H9 (cell line): ENCODE measurements at regions not wholly inside any gene's neighbourhood (a gene's known extent, or its start where the extent isn't known, plus 50 kb on each side); places are given as distances from the start of the nearest gene placed in this dataset.

Source experiments
- DNase-seq: peaks from one replicate; pipeline ENCODE4 v3.0.0-alpha.2; 2017
- H2AFZ ChIP-seq: one replicate; pipeline ENCODE4 v1.6.1; 2013; ENCODE audit warnings: mild to moderate bottlenecking, low read length, control low read depth, moderate library complexity
- H2AK5ac ChIP-seq: 2 replicates; pipeline ENCODE4 v1.6.1; 2013; ENCODE audit warnings: low read length, control low read depth, mixed read lengths; ENCODE audit not compliant: insufficient read length
- H2BK120ac ChIP-seq: one replicate; pipeline ENCODE4 v1.6.1; 2013; ENCODE audit warnings: low read depth, mild to moderate bottlenecking, low read length, control low read depth, inconsistent platforms; ENCODE audit not compliant: poor library complexity, severe bottlenecking
- H2BK12ac ChIP-seq: 2 replicates; pipeline ENCODE4 v1.6.1; 2013; ENCODE audit warnings: low read length, control low read depth, mixed read lengths, low read depth; ENCODE audit not compliant: insufficient read length
- H2BK15ac ChIP-seq: 2 replicates; pipeline ENCODE4 v1.6.1; 2013; ENCODE audit warnings: low read depth, low read length, control low read depth
- H2BK20ac ChIP-seq: one replicate; pipeline ENCODE4 v1.6.1; 2013; ENCODE audit warnings: low read depth, mild to moderate bottlenecking, low read length, control low read depth, inconsistent platforms; ENCODE audit not compliant: poor library complexity, severe bottlenecking
- H2BK5ac ChIP-seq: 2 replicates; pipeline ENCODE4 v1.6.1; 2013; ENCODE audit warnings: low read length, control low read depth, mixed read lengths; ENCODE audit not compliant: insufficient read length
- H3K14ac ChIP-seq: 2 replicates; pipeline ENCODE4 v1.6.1; 2013; ENCODE audit warnings: low read length, control low read depth; ENCODE audit not compliant: insufficient read depth
- H3K18ac ChIP-seq: 2 replicates; pipeline ENCODE4 v1.6.1; 2013; ENCODE audit warnings: low read depth, mild to moderate bottlenecking, mixed read lengths, low read length, control low read depth; ENCODE audit not compliant: insufficient read length
- H3K23ac ChIP-seq: 2 replicates; pipeline ENCODE4 v1.6.1; 2013; ENCODE audit warnings: low read length, control low read depth, mixed read lengths, low read depth; ENCODE audit not compliant: insufficient read length
- H3K23me2 ChIP-seq: 2 replicates; pipeline ENCODE4 v1.6.1; 2013; ENCODE audit warnings: low read depth, mild to moderate bottlenecking, mixed read lengths, low read length, control low read depth; ENCODE audit not compliant: insufficient read length, poor library complexity, severe bottlenecking
- H3K27ac ChIP-seq: 2 replicates; pipeline ENCODE4 v1.5.1; 2013; ENCODE audit warnings: low read length, control low read depth, mixed read lengths, low read depth; ENCODE audit not compliant: insufficient read length
- H3K27me3 ChIP-seq: 2 replicates; pipeline ENCODE4 v1.6.1; 2013; ENCODE audit warnings: low read length, control low read depth, inconsistent platforms; ENCODE audit not compliant: insufficient read depth
- H3K4ac ChIP-seq: 2 replicates; pipeline ENCODE4 v1.6.1; 2013; ENCODE audit warnings: low read depth, mild to moderate bottlenecking, control low read depth, inconsistent platforms, low read length, moderate library complexity
- H3K4me1 ChIP-seq: 2 replicates; pipeline ENCODE4 v1.6.1; 2013; ENCODE audit warnings: low read length, control low read depth, inconsistent platforms; ENCODE audit not compliant: insufficient read depth
- H3K4me2 ChIP-seq: 2 replicates; pipeline ENCODE4 v1.6.1; 2013; ENCODE audit warnings: low read length, control low read depth, mixed read lengths; ENCODE audit not compliant: insufficient read length, insufficient read depth
- H3K56ac ChIP-seq: 2 replicates; pipeline ENCODE4 v1.6.1; 2013; ENCODE audit warnings: low read depth, mild to moderate bottlenecking, mixed read lengths, low read length, control low read depth; ENCODE audit not compliant: insufficient read length
- H3K79me1 ChIP-seq: 2 replicates; pipeline ENCODE4 v1.6.1; 2013; ENCODE audit warnings: low read depth, mild to moderate bottlenecking, moderate library complexity, low read length, control low read depth, inconsistent platforms; ENCODE audit not compliant: insufficient read depth, poor library complexity, severe bottlenecking
- H3K79me2 ChIP-seq: 2 replicates; pipeline ENCODE4 v1.6.1; 2013; ENCODE audit warnings: low read length, control low read depth, inconsistent platforms; ENCODE audit not compliant: insufficient read depth
- H3K9ac ChIP-seq: 2 replicates; pipeline ENCODE4 v1.6.1; 2013; ENCODE audit warnings: low read length, control low read depth, mixed read lengths; ENCODE audit not compliant: insufficient read length; ENCODE audit errors: extremely low read depth
- H3K9me3 ChIP-seq: one replicate; pipeline ENCODE4 v1.6.1; 2013; ENCODE audit warnings: low read depth, low read length, inconsistent platforms; ENCODE audit not compliant: control insufficient read depth
- H3T11ph ChIP-seq: one replicate; pipeline ENCODE4 v1.6.1; 2013; ENCODE audit warnings: mild to moderate bottlenecking, low read length, control low read depth, inconsistent platforms
- H4K20me1 ChIP-seq: one replicate; pipeline ENCODE4 v1.6.1; 2013; ENCODE audit not compliant: control insufficient read depth, insufficient read length, insufficient read depth
- H4K5ac ChIP-seq: 2 replicates; pipeline ENCODE4 v1.6.1; 2013; ENCODE audit warnings: low read depth, mild to moderate bottlenecking, mixed read lengths, low read length, control low read depth; ENCODE audit not compliant: insufficient read length
- H4K8ac ChIP-seq: replicated peaks from 2 replicates; pipeline ENCODE4 v1.6.1; 2013; ENCODE audit warnings: low read length, control low read depth, mixed read lengths, low read depth; ENCODE audit not compliant: insufficient read length
- H4K91ac ChIP-seq: 2 replicates; pipeline ENCODE4 v1.6.1; 2013; ENCODE audit warnings: low read depth, mild to moderate bottlenecking, moderate library complexity, mixed read lengths, low read length, control low read depth; ENCODE audit not compliant: insufficient read length
- H3K27ac Mint-ChIP-seq, 3 experiments: 2 replicates in 2 of 3; 3 replicates in 1 of 3; pipeline ENCODE4 v1.8.0; 2020 to 2021; ENCODE audit warnings: mixed read lengths in 3 of 3, mild to moderate bottlenecking in 1 of 3, moderate library complexity in 1 of 3
- H3K27me3 Mint-ChIP-seq: 2 replicates; pipeline ENCODE4 v1.8.0; 2021; ENCODE audit warnings: low read depth, mild to moderate bottlenecking, moderate library complexity, mixed read lengths
- H3K36me3 Mint-ChIP-seq, 3 experiments: 2 replicates in 2 of 3; 3 replicates in 1 of 3; pipeline ENCODE4 v1.8.0; 2020 to 2021; ENCODE audit warnings: low read depth in 3 of 3, mixed read lengths in 3 of 3; ENCODE audit not compliant: insufficient read depth in 1 of 3
- H3K4me1 Mint-ChIP-seq, 2 experiments: 2 replicates each; pipeline ENCODE4 v1.8.0; 2020; ENCODE audit warnings: mixed read lengths in 2 of 2
- H3K4me3 Mint-ChIP-seq, 2 experiments: 2 replicates in 1 of 2; 3 replicates in 1 of 2; pipeline ENCODE4 v1.8.0; 2020 to 2021; ENCODE audit warnings: mild to moderate bottlenecking in 2 of 2, mixed read lengths in 2 of 2, moderate library complexity in 1 of 2
- H3K9me3 Mint-ChIP-seq, 2 experiments: 2 replicates in 1 of 2; 3 replicates in 1 of 2; pipeline ENCODE4 v1.8.0; 2020; ENCODE audit warnings: mild to moderate bottlenecking in 2 of 2, mixed read lengths in 2 of 2, moderate library complexity in 1 of 2
- CTCF ChIP-seq: fragments of 200-600 bp; sonication (generic); conservative IDR thresholded peaks from 3 replicates; pipeline ENCODE4 v1.8.0; 2021; ENCODE audit warnings: antibody characterized with exemption, mild to moderate bottlenecking
- WGBS: extraction: QIAGEN DNeasy Blood & Tissue Kit; methylation state at CpG from one replicate; pipeline ENCODE4 v1.1.7; 2013; ENCODE audit warnings: missing lambda C conversion rate, low lambda C conversion rate, mixed read lengths; ENCODE audit not compliant: insufficient read length; ENCODE audit errors: extremely low coverage; 5-methylcytosine and 5-hydroxymethylcytosine counted together

GRCh38 chr21:19326531-19327319, 923.1 kb upstream of the TMPRSS15 start:
- Histone ChIP-seq H2BK120ac (no peak overlapping the region), H2AK5ac (no peak overlapping the region), H2BK12ac (no peak overlapping the region), H4K5ac (no peak overlapping the region), H3K4me2 (no peak overlapping the region), H4K91ac (no peak overlapping the region), H3K79me2 (no peaks in the 10 kb centered on the region), H4K8ac (no peak overlapping the region), H3K9me3 (no peaks in the 10 kb centered on the region), H4K20me1 (no peaks in the 10 kb centered on the region), H3K56ac (no peak overlapping the region), H3K9ac (no peak overlapping the region), H3T11ph (no peak overlapping the region), H3K4ac (no peak overlapping the region), H3K27ac (no peak overlapping the region), H3K18ac (no peak overlapping the region), H3K4me1 (no peaks in the 10 kb centered on the region), H3K79me1 (no peaks in the 10 kb centered on the region), H3K27me3 (no peaks in the 10 kb centered on the region), H3K23me2 (no peaks in the 10 kb centered on the region), H2BK20ac (no peak overlapping the region), H2BK15ac (no peak overlapping the region), H2AFZ (no peak overlapping the region), H2BK5ac (no peak overlapping the region), H3K14ac (no peak overlapping the region), H3K23ac (no peak overlapping the region)
- H3K36me3 Mint-ChIP-seq = peaks cover 0 to 4% (median 3%) of the 10 kb centered on the region in 3 experiments; a peak in 3 of 7 replicates
- TF ChIP-seq CTCF = no peak
- DNase-seq = no peak
- no peak overlapping the region for H3K4me3 Mint-ChIP-seq
- H3K27ac Mint-ChIP-seq = no peak overlapping the region
- no peaks in the 10 kb centered on the region for H3K4me1 Mint-ChIP-seq
- H3K27me3 Mint-ChIP-seq = no peaks in the 10 kb centered on the region
- peaks cover 7% of the 10 kb centered on the region in 2 experiments for H3K9me3 Mint-ChIP-seq
- WGBS = no CpG with 5 or more reads among the region's 6 CpGs
